ENCODE measurements at regions not wholly inside any gene's neighbourhood (a gene's known extent, or its start where the extent isn't known, plus 50 kb on each side); places are given as distances from the start of the nearest gene placed in this dataset.
"Not testable (repeated sequence)": the region's sequence is repeated elsewhere in the genome, so short reads cannot be mapped to it uniquely, and the experiment has no call there.

DNA sequence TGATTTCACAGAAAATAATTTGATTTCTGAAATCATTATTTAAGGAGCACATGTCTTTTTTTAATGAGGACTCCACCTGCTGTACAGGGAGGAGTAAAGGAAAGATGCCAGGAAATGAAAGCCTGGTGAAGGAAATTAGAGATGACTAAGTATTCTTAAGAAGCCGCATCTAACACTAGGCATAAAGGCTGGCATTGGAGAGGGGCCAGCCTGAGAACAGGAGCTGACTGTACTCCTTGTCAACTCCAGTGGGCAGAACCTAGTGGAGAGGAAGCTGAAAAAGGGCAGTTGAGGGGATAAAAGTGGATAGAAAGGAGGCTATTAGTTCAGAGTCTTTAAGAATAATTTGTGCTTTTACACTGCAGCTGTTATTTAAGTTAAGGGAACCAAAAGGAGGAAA, 393.0 kb downstream of the PPP1R2C start:
- Histone ChIP-seq H3K9me3 (no peaks in the 10 kb centered on the region), H3K4me1 (no peaks in the 10 kb centered on the region), H4K20me1 (no peaks in the 10 kb centered on the region), H3K4me3 (no peak overlapping the region), H3K9ac (no peak overlapping the region), H3K27me3 (peaks cover 99% of the 10 kb centered on the region), H3K4me2 (no peak overlapping the region), H3K27ac (no peak overlapping the region), H3K36me3 (no peaks in the 10 kb centered on the region)
- no peak for TF ChIP-seq Cebpa-rat (IDR thresholded peaks at IDR 0.05)

DNA sequence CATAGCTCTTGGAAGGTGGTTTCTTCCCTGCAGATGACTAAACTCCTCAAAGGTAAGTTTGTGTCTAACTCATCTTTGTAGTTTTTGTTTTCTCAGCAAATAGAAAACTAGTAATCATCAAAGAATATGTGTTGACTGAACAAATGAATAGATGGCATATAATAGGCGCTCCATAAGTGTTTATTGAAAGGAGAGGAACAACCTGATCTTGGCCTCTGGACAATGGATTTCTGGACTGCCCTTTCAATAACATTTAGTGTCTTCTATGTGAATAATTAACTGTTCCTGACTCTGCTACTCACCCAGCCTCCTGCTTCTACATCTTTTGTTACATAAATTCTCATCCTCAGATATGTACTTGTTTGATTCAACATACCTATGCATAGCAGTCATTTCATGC, 399.1 kb downstream of the PPP1R2C start:
- Histone ChIP-seq H3K27ac (no peak overlapping the region), H4K20me1 (no peaks in the 10 kb centered on the region; the same call in 1 of the 2 replicates), H3K9me3 (no peaks in the 10 kb centered on the region), H3K4me3 (no peak overlapping the region), H3K4me2 (no peak overlapping the region), H3K9ac (no peak overlapping the region), H3K4me1 (no peaks in the 10 kb centered on the region), H3K36me3 (no peaks in the 10 kb centered on the region), H3K27me3 (peaks cover 89% of the 10 kb centered on the region)
- no peak for TF ChIP-seq Cebpa-rat (IDR thresholded peaks at IDR 0.05)

DNA sequence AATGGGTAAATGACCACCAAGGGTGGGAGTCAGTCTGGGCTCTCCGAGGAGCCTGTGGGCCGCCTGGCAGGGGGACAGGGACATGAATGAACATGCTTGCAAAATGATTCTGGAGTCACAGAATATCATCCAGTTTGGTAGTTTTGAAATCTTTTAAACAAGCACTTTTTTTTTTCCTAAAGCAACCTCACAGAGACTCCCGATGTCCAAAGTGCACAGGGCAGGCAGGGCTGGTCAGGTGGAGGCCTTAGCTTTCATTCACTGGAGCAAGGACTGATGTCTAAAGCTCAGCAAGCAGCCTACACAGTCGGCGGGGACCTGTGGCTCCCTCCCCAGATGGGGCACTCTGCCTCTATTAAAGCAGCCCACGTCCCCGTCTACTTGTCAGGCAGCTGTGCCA, 402.9 kb downstream of the PPP1R2C start:
- Histone ChIP-seq H3K27me3 (peaks cover 87% of the 10 kb centered on the region), H3K4me3 (no peak overlapping the region), H3K27ac (no peak overlapping the region), H3K9me3 (no peaks in the 10 kb centered on the region), H3K36me3 (no peaks in the 10 kb centered on the region), H3K9ac (no peak overlapping the region), H3K4me1 (no peaks in the 10 kb centered on the region), H3K4me2 (no peak overlapping the region), H4K20me1 (peaks cover 5% of the 10 kb centered on the region; the same call in 1 of the 2 replicates)
- no peak for TF ChIP-seq Cebpa-rat (IDR thresholded peaks at IDR 0.05)

DNA sequence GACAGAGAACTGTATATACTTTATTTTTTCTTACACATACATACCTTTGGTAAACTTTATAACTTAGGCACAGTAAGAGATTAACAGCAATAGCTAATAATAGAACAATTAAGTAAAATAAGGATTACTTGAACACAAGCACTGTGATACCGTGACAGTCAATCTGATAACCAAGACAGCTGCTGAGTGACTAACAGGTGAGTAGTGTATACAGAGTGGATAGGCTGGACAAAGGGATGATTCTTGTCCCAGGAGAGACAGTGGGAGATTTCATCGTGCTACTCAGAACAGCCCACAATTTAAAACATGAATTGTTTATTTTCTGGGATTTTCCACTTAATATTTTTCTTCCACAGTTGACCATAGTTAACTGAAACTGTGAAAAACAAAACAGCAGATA, 411.8 kb downstream of the PPP1R2C start:
- H3K4me2 ChIP-seq = no peak overlapping the region
- peaks cover 95% of the 10 kb centered on the region for H3K27me3 ChIP-seq
- no peaks in the 10 kb centered on the region for H3K9me3 ChIP-seq
- no peaks in the 10 kb centered on the region for H3K4me1 ChIP-seq
- TF ChIP-seq Cebpa-rat (IDR thresholded peaks at IDR 0.05) = no peak
- 0 out of 2 replicates have a peak, but pooled peaks cover 5% of the 10 kb centered on the region for H4K20me1 ChIP-seq
- H3K36me3 ChIP-seq = no peaks in the 10 kb centered on the region
- H3K4me3 ChIP-seq = no peak overlapping the region
- no peak overlapping the region for H3K27ac ChIP-seq
- H3K9ac ChIP-seq = no peak overlapping the region

DNA sequence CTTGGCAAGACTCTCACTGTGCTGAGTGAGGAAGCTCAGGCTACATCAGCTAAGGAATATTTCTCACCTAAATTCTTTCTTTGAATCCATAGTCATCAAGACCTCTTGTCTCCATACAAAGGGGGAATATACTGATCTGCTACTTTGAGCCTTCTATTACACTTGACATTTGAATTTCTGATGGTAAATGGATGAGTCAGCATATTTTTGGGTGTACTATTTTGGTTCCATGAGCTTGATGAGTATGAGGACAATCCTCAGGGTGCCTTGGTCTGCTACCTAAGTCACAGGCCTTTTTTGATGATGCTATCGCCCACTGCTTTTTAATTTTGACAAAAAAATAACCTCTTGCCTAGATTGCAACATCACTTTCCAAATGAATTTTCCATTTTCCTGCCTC, 415.7 kb downstream of the PPP1R2C start:
- H3K9me3 ChIP-seq = no peaks in the 10 kb centered on the region
- H3K9ac ChIP-seq = no peak overlapping the region
- no peaks in the 10 kb centered on the region for H3K4me1 ChIP-seq
- H4K20me1 ChIP-seq = peaks cover 7% of the 10 kb centered on the region; the same call in 1 of the 2 replicates
- H3K27me3 ChIP-seq = peaks cover 81% of the 10 kb centered on the region
- no peaks in the 10 kb centered on the region for H3K36me3 ChIP-seq
- no peak for TF ChIP-seq Cebpa-rat (IDR thresholded peaks at IDR 0.05)
- no peak overlapping the region for H3K4me3 ChIP-seq
- H3K4me2 ChIP-seq = no peak overlapping the region
- H3K27ac ChIP-seq = no peak overlapping the region

DNA sequence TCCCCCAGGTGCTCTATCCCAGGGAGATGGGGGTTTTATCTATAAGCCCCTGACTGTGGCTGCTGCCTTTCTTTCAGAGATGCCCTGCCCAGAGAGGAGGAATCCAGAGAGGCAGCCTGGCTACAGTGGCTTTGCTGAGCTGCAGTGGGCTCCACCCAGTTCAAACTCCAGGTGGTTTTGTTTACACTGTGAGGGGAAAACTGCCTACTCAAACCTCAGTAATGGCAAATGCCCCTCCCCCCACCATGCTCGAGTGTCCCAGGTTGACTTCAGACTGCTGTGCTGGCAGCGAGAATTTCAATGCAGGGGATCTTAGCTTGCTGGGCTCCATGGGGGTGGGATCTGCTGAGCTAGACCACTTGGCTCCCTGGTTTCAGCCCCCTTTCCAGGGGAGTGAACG, 419.6 kb upstream of the CASK start:
- not testable (repeated sequence) for H3K9ac ChIP-seq, H3K4me1 ChIP-seq, H3K27ac ChIP-seq, H3K4me2 ChIP-seq, H3K36me3 ChIP-seq, H4K20me1 ChIP-seq, H3K9me3 ChIP-seq, H3K4me3 ChIP-seq
- peaks cover 83% of the 10 kb centered on the region for H3K27me3 ChIP-seq

All from BLaER1 (cell line).